Stimulated activated CD8-positive, alpha-beta memory T cell treated with anti-CD3 and anti-CD28 coated beads, Interleukin-7, amount 100 ng/mL, for 24 hours (primary cell): ENCODE measurements at regions not wholly inside any gene's neighbourhood (a gene's known extent, or its start where the extent isn't known, plus 50 kb on each side); places are given as distances from the start of the nearest gene placed in this dataset.

Experiments
- DNase-seq: peaks from one replicate; pipeline ENCODE4 v3.0.0-alpha.2; 2020; ENCODE audit warnings: low read depth

- DNase-seq = no peak
Observed at GRCh38 chrX:51798701-51799100, 55.5 kb downstream of the GSPT2 start.

GRCh38 chrX:51802917-51803688 is 59.9 kb downstream of the GSPT2 start:
- DNase-seq = peak; percentile 4

- no peak for DNase-seq
Observed at GRCh38 chrX:51803833-51804232, 60.6 kb downstream of the GSPT2 start.

GRCh38 chrX:51804741-51805140 is 61.5 kb downstream of the GSPT2 start:
- DNase-seq = no peak

- no peak for DNase-seq
Observed at GRCh38 chrX:51813886-51814460, 70.7 kb downstream of the GSPT2 start.

GRCh38 chrX:51824061-51824460 is 69.4 kb upstream of the MAGED1 start:
- no peak for DNase-seq

GRCh38 chrX:51825436-51825835 is 68.0 kb upstream of the MAGED1 start:
- DNase-seq = no peak

GRCh38 chrX:51834076-51834475 is 59.3 kb upstream of the MAGED1 start:
- DNase-seq = no peak

GRCh38 chrX:51836823-51837222 is 56.6 kb upstream of the MAGED1 start:
- no peak for DNase-seq

GRCh38 chrX:51837451-51837850 is 56.0 kb upstream of the MAGED1 start:
- DNase-seq = no peak

- DNase-seq = no peak
Observed at GRCh38 chrX:51837921-51838320, 55.5 kb upstream of the MAGED1 start.
